Stromal cell of bone marrow (primary cell): ENCODE measurements at regions not wholly inside any gene's neighbourhood (a gene's known extent, or its start where the extent isn't known, plus 50 kb on each side); places are given as distances from the start of the nearest gene placed in this dataset.
"Not testable (repeated sequence)": the region's sequence is repeated elsewhere in the genome, so short reads cannot be mapped to it uniquely, and the experiment has no call there.

Experiments
- DNase-seq: peaks from one replicate; pipeline ENCODE4 v3.0.0-alpha.2; 2012; ENCODE audit warnings: low read depth

DNA sequence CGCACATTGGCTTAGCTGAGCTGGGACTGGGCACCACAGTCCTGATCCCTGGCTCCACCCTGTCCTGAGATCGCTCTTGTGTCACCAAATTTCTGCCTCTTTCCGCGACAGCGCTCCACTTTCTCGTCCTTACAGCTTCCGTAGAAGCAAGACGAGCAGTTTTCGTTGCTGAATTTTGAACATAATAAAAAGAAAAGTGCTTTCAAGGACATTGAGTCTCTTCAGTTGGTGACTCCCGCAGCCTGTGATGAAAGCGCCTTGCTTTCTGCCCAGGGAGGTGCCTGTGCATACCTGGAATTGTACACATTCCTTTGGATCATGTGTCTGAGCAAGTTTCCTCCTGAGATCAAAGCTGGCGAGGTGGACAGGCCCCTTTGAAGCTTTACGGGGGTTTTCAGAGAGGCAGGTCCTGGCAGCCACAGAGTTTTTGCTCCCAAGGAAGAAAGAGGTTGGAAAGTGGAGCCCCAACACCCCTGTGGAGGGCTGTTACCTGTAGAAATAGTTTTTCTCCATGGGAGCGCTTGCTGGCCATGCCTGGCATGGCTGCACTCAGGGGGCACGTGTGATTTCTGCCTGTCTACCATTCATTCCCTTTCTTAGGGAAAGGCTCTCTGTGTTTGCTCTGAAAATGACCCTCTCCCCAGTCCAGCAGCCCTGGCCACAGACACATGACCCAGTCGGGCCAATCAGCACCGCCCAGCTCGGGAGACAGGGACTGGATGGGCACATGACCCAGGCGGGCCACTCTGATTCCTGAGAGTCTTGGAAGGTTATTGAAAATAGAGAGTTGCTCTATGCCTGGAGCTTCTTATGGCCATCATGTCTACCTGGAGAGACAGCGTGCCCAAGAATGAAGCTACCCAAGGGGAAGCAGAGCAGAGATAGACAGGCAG, 115.6 kb upstream of the OTOS start:
- no peak for DNase-seq

DNA sequence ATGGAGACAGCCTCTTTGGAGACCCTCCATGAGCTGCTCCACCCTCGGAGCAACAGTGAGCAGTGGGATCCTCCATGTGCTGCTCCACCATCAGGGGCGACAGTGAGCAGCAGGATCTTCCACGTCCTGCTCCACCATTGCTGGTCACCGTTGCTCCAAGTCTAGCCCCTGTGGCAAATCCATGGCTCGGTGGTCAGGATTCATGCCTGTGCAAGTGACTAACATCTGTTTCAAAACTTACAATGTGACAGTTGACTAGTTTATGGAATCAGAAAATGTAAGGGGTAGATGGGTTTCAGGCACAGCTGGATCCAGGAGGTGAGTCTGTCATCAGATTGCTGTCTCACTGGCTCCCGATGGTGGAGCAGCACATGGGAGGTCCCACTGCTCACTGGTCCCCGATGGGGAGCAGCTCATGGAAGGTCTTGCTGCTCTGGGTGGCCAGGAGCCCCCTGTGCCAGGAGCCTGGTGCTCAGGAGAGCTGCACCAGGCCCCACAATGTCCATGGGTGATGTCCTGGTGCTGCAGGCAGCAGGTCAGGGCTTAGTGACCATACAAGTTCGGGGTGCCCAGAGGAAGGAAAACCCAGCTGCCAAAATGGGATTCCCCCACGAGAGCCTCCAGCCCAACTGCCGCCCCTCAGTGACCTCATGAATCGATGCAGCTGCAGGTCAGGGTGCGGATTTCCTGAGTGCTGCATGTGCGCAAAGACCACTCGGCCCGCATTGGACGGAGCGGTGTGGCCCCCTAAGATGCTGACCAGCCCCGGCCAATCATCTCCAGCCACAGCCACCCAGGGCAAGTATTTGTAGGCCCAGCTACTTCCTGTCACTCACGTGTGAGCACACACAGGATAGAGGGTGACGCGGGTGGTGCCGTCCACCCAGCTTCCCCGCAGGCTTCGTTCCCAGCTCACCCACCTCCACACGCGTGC, 116.5 kb upstream of the OTOS start:
- DNase-seq = no peak

DNA sequence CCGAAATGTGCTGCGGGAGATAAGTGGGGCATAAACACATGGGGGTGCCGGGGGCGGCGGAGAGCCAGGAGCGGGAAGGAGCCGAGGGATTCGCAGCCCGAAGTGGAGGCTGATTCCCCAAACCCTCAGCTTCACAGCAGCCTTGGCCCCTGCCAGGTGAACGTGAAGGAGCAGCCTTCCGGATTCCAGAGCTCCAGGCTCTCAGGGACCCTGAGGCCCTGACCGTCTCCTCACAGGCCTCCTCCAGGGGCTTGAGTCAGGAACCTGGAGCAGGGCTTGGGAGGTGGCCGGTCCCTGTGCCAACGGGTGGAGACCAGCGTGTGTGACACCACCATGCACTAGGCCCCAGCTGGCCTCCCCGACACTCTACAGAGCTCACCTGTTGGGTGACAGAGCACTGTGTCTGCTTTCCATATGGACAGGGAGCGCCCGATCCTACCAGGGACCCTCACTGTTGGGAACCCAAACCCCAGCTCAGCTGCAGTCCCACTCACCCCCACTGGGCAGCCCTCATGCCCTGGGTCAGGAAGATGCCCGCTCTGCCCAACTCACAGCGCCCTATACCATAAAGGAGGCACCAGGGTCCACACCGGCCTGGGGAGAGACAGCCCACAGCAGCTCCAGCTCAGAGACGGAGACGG, 117.6 kb upstream of the OTOS start:
- DNase-seq = no peak

DNA sequence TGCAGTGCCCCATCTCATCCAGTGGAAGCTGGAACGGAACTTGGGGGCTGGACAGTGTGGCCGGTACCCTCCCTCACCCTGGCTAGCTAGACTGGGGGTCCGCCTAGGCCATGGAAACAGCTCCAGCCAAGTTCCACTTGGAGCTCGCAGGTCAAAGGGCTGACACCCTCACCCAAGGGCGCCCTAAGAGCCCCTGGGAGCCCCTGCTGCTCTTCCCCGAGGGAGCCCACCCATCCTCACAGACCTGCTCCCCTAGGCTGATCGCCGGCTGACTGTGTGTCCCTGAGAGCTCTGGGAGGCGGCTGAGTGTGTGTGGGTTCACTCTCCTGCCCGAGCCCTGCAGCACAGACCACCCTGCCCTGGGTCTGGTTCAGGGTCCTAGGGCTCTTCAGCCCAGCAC, 118.2 kb upstream of the OTOS start:
- no peak for DNase-seq

DNA sequence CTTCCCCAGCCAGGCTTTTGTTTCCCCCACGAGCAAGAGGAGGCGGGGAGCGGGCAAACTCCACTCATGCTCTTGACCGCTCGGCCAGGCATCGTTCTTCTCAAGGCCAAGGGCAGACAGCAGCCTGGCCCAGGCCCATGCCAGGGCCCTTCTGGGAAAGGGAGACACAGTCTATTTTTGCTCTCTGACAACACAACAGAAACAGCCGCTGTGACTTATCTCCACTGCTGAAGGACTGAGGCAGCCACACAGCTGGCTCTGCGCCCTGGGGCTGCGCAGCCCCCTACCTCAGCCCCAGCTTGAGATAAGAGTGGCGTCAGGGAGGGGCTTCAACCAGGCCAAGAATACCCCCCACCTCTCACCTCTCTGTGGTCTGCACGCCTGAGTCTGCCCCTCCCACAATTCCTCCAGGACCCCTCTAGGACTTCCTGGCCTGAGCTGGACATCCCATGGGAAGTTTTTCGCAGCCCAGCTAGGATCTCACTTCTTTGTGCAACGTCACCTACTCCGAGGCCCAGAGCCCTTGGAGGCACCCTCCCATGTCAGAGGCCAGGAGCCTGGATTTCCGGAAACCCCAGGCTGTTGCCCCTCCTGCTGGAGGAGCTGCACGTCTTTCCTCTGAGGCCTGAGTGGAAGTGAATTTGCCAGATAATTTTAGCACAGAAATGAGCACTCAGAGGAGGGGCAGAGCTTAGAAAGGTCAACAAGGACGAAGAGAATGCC, 118.9 kb upstream of the OTOS start:
- DNase-seq = no peak

DNA sequence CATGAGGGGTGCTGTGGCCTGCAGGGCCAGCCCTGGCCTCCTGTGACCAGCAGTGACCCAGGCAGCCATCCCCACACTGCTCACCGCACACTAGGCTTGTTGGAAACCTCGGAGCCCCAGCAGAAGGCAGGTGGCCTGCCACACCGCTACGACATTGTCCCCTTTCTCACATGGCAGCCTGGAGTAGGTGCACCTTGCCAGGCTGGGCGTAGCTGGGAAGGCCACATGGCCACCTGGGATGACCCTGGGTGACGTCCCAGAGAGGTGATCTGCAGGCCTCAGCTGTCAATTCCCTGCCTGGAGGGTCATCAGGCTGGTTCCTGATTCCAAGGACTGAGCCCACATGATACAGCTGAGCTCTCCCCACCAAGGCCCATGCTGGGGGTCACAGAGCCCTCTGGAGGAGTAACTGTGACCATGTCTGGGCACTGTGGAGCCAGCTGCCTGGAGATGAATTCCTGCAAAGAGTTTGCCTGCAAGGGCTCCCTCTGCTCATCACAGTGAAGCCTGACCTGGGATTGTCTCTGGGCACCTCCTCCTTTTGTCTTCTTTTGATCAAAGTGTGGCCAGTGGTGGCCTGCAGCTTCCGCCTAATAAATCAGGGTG, 119.6 kb upstream of the OTOS start:
- DNase-seq = no peak

DNA sequence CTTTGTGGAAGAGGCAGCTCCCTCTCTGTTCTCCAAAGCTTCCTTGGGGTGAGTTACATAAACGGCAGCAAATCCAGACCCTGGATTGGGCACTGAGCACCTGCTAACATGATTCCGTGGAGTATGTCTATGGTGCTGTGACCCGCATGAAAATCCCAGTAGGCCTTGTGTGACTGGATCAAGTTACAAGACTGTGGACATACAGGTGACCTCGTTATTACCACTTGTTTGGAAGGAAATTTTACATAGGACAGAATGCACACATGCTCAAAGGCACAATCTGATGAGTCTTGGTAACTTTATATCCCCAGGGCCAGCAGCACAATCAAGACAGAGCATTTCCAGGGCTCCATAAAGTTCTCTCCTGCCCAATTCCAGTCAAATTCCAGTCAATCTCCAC, 120.2 kb upstream of the OTOS start:
- DNase-seq = no peak

DNA sequence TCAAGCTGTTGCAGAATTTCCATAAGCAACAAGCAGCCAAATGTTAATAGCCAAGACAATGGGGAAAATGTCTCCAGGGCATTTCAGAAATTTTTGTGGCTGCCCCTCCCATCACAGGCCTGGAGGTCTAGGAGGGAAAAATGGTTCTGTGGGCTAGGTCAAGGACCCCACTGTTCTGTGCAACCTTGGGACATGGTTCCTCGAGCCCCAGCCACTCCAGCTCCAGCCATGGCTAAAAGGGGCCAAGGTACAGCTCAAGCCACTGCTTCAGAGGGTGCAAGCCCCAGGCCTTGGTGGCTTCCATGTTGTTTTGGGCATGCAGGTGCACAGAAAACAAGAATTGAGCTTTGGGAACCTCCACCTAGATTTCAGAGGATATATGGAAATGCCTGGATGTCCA, 122.1 kb upstream of the OTOS start:
- not testable (repeated sequence) for DNase-seq

DNA sequence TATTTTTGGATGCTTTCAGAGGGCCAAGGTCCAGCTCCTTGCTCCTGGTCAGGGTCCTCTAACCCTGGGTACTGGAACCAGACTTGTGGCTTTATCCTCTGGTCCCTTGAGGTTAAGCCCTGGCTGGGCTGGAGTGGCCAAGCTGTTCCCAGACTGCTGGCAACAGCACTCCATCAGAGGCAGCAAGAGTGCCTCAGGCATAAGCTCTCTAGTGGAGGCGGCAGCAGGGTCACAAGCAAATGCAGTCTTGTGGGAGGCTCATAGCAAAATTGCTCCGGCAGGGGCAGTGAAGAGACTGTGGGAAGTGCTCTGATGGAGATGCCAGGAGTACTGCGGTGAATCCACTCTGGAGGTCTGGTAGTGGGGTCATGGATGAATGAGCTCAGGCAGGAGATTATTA, 128.9 kb upstream of the OTOS start:
- no peak for DNase-seq

DNA sequence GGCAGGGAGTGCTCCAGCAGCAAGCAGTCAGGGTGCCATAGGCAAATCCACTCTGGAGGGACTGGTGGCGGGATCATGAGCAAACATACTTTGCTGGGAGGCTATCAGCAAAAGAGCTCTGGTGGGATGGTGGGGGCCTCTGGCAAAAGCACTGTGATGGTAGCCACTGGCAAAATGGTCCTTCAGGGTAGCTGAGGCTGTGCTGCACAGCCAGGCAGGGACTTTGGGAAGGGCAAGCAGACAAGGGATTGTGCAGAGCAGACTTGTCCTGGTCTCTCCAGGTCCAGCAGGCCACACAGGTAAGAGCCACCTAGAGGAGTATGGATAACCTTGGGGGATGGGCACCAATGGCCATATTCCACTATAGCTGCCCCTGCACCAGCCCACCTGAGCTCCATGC, 129.4 kb upstream of the OTOS start:
- DNase-seq = no peak

DNA sequence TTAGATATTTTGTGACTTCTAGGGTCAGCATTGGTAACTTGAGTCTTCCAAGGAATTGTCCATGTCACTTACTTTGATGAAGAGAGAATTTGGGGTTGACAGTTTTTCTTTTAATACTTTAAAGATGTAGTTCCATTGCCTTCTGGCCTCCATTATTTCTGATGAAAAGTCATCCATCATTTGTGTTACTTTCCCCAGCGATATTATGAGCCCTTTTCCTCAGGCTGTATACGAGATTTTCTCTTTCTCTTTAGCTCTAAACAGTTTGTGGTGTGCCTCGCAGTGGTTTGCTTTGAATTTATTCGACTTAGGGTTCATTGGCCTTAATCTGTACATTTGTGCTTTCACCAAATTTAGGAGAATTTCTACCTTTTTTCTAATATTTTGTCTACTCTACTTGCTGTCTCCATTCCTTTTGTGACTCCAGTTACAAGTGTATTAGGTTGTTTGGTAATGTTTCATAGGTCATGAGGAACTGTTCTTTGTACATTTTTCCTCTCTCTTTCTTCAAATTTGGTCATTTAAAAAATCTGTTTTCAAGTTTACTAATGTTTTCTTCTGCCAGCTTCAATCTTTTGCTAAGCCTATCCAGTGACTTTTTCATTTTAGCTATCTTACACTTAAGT, 131.4 kb upstream of the OTOS start:
- DNase-seq = no peak

DNA sequence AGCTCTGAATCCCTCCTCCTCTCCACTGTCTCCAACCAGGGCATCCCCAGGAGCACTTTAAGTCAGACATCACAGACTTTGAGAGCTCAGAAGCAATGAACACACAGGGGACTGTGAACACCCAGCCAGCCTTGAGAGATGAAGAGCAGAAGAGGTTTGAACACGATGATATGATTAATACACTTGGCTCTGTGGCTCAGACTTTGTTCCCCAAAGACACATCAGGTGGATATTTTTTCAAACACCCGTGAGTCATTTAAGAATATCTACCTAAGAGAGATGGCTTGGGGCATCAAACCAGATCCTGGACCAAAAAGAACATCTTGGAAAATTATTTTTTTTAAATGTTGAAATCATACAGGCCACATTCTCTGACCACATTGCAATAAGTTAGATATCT, 134.9 kb upstream of the OTOS start:
- DNase-seq = no peak

DNA sequence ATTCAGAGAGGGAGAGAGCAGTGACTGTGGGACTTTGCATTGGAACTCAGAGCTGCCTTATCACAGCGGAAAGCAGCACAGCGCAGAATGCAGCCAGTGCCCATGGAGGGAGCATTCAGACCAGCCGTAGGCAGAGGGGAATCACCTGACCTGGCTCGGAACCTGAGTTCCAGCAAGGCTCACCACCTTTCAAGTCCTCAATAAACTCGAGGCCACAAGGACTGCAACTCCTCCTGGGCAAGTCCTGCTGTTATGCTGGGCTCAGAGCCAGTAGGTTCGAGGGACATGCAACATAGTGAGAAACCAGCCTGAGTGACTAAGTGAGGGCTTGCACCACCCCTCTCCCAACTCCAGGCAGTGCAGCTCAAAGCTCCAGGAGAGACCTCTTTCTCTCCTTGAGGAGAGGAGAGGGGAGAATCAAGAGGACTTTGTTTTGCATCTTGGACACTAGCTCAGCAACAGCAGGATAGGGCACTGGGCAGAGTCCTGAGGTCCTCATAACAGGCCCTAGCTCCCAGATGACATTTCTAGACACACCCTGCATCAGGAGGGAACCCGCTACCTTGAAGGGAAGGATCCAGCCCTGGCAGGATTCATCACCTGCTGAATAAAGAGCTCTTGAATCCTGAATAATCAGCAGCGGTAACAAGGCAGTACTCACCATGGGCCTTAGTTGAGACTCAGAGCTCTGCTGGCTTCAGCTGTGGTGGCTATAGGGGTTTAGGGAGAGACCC, 136.8 kb upstream of the OTOS start:
- peak; percentile 21 for DNase-seq

DNA sequence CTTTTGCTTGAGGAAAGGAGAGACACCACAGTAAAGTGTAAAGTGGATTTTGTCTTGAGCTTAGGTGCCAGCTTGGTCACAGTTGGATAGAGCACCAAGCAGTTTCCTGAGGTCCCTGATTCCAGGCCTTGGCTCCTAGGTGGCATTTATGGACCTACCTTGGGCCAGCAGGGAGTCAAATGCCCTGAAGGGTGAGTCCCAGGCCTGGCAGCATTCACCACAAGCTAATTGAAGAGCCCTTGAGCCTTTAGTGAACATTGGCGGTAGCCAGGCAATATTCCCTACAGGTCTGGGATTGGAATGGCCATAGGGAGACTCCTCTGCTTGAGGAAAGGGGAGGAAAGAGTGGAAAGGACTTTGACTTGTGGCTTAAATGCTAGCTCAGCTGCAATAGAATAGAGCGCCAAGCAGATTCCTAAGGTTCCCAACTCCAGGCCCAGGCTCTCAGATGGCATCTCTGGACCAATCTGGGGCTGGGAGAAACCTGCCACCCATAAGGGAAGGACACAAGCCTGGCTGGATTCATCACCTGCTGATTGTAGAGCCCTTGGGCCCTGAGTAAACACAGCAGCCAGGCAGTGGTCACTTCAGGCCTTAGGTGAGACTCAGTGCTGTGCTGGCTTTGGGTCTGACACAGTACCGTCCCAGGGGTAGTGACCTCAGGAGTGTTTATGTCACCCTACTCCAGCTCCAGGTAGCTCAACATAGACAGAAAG, 137.5 kb upstream of the OTOS start:
- no peak for DNase-seq

DNA sequence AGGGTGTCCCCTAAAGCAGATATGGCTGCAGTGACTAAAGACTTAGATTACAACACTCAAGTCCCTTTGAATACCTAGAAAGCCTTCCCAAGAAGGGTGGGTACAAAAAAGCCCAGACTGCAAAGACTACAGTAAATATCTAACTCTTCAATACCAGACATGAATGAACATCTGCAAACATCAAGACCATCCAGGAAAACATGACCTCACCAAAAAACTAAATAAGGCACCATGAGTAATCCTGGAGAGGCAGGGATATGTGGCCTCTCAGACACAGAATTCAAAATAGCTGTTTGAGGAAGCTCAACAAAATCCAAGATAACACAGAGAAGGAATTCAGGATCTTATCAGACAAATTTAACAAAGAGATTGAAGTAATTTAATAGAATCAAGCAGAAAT, 138.2 kb upstream of the OTOS start:
- peak; percentile 6 for DNase-seq

DNA sequence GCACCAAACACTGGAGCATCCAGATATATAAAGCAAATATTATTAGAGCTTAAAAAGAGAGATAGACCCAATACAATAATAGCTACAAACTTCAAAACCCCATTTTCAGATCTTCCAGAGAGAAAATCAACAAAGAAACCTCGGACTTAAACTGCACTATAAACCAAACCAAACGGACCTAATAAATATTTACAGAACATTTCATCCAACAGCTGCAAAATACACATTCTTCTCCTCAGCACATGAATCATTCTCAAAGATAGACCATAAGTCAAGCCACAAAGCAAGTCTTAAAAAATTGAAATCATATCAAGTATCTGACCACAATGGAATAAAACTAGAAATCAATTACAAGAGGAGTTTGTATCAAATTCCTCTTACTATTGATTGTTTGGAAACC, 140.2 kb upstream of the OTOS start:
- DNase-seq = no peak

DNA sequence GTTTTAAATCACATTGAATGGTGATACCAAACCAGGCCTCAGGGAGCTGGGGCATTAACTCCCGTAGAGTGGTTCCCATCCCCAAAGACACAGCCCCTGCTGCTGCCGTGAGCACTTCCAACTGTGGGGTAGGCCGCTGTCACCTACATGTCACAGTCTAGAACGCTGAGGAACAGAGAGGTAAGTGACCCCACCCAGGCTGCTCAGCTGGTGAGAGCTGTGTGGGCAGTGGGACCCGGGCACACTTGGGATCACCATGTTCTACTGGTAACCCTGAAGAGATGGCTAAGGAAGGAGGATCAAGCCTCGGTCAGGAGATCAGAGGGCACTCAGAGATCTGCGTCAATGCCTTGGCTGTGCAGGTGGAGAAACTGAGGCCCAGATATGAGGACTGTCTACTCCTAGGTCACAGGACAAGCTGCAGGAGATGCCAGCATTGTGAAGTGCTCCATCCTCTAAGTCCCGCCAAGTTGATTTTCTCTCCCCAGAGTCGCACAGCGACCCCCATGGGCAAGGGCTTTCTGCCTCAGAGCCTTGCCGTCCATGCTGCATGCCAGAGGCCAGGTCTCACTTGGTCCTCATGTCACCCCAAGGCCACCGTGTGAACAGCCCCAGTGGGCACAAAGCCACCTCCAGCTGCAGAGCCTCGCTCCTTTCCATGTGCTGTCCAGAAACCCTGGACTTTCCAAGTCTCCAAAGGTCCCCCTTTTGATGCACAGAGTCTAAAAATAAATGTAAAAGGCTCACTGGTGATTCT, 144.2 kb upstream of the OTOS start:
- DNase-seq = no peak

DNA sequence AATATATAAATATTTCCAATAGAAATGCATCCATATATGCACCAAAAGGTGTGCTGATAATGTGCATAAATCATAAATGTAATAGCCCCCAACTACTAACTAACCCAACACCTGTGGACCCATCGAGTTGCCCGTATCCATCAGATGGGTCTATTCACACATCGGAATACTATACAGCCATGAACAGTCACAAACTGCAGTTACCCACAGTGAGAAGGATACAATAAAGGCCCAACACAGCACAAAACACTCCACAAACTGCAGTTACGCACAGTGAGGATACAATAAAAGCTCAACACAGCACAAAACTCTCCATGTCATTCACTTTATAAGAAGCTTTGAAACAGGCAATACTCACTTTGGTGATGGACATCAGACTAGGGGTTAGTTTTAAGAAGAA, 145.3 kb upstream of the OTOS start:
- DNase-seq = no peak

DNA sequence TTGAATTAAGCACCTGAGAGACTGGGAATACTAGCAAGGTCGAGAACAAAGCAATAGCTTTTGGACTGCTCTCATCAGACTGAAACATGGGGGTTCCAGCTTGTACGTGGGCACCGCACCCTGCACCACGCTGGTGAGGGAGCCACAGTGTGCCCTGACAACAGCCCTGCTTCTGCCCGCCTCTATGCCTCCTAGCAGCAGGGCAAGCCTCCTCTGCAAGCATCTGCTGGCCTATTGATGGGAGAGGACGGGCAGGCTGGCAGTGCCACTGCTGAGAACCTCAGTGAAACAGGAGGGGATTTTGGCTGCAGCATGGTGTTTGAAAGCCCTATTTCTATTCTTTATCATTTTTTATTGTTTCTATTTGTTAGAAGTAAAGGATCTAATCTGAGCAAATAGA, 146.1 kb upstream of the OTOS start:
- DNase-seq = no peak
